ELF-1 (cell line): ENCODE measurements at regions not wholly inside any gene's neighbourhood (a gene's known extent, or its start where the extent isn't known, plus 50 kb on each side); places are given as distances from the start of the nearest gene placed in this dataset.
"Not testable (repeated sequence)": the region's sequence is repeated elsewhere in the genome, so short reads cannot be mapped to it uniquely, and the experiment has no call there.

Source experiments
- DNase-seq: peaks from one replicate; pipeline ENCODE4 v3.0.0-alpha.2; 2016; ENCODE audit warnings: low read depth, low spot score

GRCh38 chr3:27779176-27779575 lies 57.1 kb upstream of the EOMES start:
- no peak for DNase-seq

GRCh38 chr3:27789420-27789819 lies 67.3 kb upstream of the EOMES start:
- DNase-seq, result no peak

- no peak for DNase-seq
Observed at GRCh38 chr3:27791956-27792355, 69.8 kb upstream of the EOMES start.

- DNase-seq, result no peak
Observed at GRCh38 chr3:27792869-27793268, 70.7 kb upstream of the EOMES start.

GRCh38 chr3:27794211-27794610 lies 72.1 kb upstream of the EOMES start:
- DNase-seq, result no peak

- DNase-seq, result no peak
Observed at GRCh38 chr3:27796365-27796875, 74.3 kb upstream of the EOMES start.

GRCh38 chr3:27797773-27798172 lies 75.7 kb upstream of the EOMES start:
- DNase-seq, result no peak

GRCh38 chr3:27800261-27800660 lies 78.1 kb upstream of the EOMES start:
- no peak for DNase-seq

- no peak for DNase-seq
Observed at GRCh38 chr3:27802425-27802824, 80.3 kb upstream of the EOMES start.

- no peak for DNase-seq
Observed at GRCh38 chr3:27802849-27803248, 80.7 kb upstream of the EOMES start.

GRCh38 chr3:27805282-27805681 lies 83.2 kb upstream of the EOMES start:
- DNase-seq, result no peak

GRCh38 chr3:27813255-27813654 lies 91.1 kb upstream of the EOMES start:
- no peak for DNase-seq

- DNase-seq, result not testable (repeated sequence)
Observed at GRCh38 chr3:27821609-27822008, 99.5 kb upstream of the EOMES start.

- DNase-seq, result no peak
Observed at GRCh38 chr3:27824312-27825200, 102.4 kb upstream of the EOMES start.

- no peak for DNase-seq
Observed at GRCh38 chr3:27826448-27826847, 104.3 kb upstream of the EOMES start.

- no peak for DNase-seq
Observed at GRCh38 chr3:27827041-27827440, 104.9 kb upstream of the EOMES start.

GRCh38 chr3:27840807-27841594 lies 118.9 kb upstream of the EOMES start:
- DNase-seq, result no peak

- no peak for DNase-seq
Observed at GRCh38 chr3:27844052-27844675, 122.0 kb upstream of the EOMES start.

GRCh38 chr3:27847697-27848096 lies 125.6 kb upstream of the EOMES start:
- DNase-seq, result no peak

- no peak for DNase-seq
Observed at GRCh38 chr3:27848826-27849225, 126.7 kb upstream of the EOMES start.

GRCh38 chr3:27859821-27860220 lies 137.7 kb upstream of the EOMES start:
- DNase-seq, result no peak
